ENCODE measurements at regions not wholly inside any gene's neighbourhood (a gene's known extent, or its start where the extent isn't known, plus 50 kb on each side); places are given as distances from the start of the nearest gene placed in this dataset.

GRCh38 chr4:35358001-35358584 is 886.2 kb downstream of the ARAP2 start:
- no peaks in the 10 kb centered on the region for H3K27me3 Mint-ChIP-seq
- no peaks in the 10 kb centered on the region for H3K36me3 Mint-ChIP-seq (ENCODE audit: low read depth)
- peaks cover 16% of the 10 kb centered on the region for H3K9me3 Mint-ChIP-seq
- no peaks in the 10 kb centered on the region for H3K4me1 Mint-ChIP-seq (ENCODE audit: low read depth)
- H3K4me3 Mint-ChIP-seq, result no peak overlapping the region
- no peak overlapping the region for H3K27ac Mint-ChIP-seq
- intact Hi-C loops (cut with micrococcal nuclease), result no loop called here

GRCh38 chr4:35364321-35364870 is 879.9 kb downstream of the ARAP2 start:
- no peaks in the 10 kb centered on the region for H3K27me3 Mint-ChIP-seq
- no peaks in the 10 kb centered on the region for H3K4me1 Mint-ChIP-seq (ENCODE audit: low read depth)
- no peaks in the 10 kb centered on the region for H3K36me3 Mint-ChIP-seq (ENCODE audit: low read depth)
- H3K4me3 Mint-ChIP-seq, result no peak overlapping the region
- no peak overlapping the region for H3K27ac Mint-ChIP-seq
- peaks cover 53% of the 10 kb centered on the region for H3K9me3 Mint-ChIP-seq
- intact Hi-C loops (cut with micrococcal nuclease), result no loop called here

GRCh38 chr4:35365186-35365585 is 879.1 kb downstream of the ARAP2 start:
- Mint-ChIP-seq H3K4me1 (ENCODE audit: low read depth) (no peaks in the 10 kb centered on the region), H3K4me3 (no peak overlapping the region), H3K27ac (no peak overlapping the region), H3K9me3 (peaks cover 47% of the 10 kb centered on the region), H3K27me3 (no peaks in the 10 kb centered on the region), H3K36me3 (ENCODE audit: low read depth) (no peaks in the 10 kb centered on the region)
- intact Hi-C loops (cut with micrococcal nuclease), result no loop called here

- intact Hi-C loops (cut with micrococcal nuclease), result no loop called here
- Mint-ChIP-seq H3K4me3 (no peak overlapping the region), H3K4me1 (ENCODE audit: low read depth) (no peaks in the 10 kb centered on the region), H3K9me3 (no peaks in the 10 kb centered on the region), H3K27me3 (no peaks in the 10 kb centered on the region), H3K27ac (no peak overlapping the region), H3K36me3 (ENCODE audit: low read depth) (no peaks in the 10 kb centered on the region)
Observed at GRCh38 chr4:35399912-35400311, 844.4 kb downstream of the ARAP2 start.

- Mint-ChIP-seq H3K27ac (no peak overlapping the region), H3K4me3 (no peak overlapping the region), H3K9me3 (no peaks in the 10 kb centered on the region), H3K27me3 (no peaks in the 10 kb centered on the region), H3K36me3 (ENCODE audit: low read depth) (no peaks in the 10 kb centered on the region), H3K4me1 (ENCODE audit: low read depth) (no peaks in the 10 kb centered on the region)
- intact Hi-C loops (cut with micrococcal nuclease), result no loop called here
Observed at GRCh38 chr4:35423104-35423503, 821.2 kb downstream of the ARAP2 start.

GRCh38 chr4:35447474-35447873 is 796.8 kb downstream of the ARAP2 start:
- H3K27me3 Mint-ChIP-seq, result no peaks in the 10 kb centered on the region
- H3K4me1 Mint-ChIP-seq (ENCODE audit: low read depth), result no peaks in the 10 kb centered on the region
- no peaks in the 10 kb centered on the region for H3K36me3 Mint-ChIP-seq (ENCODE audit: low read depth)
- H3K27ac Mint-ChIP-seq, result no peak overlapping the region
- intact Hi-C loops (cut with micrococcal nuclease), result no loop called here
- H3K9me3 Mint-ChIP-seq, result peaks cover 53% of the 10 kb centered on the region
- H3K4me3 Mint-ChIP-seq, result no peak overlapping the region

- intact Hi-C loops (cut with micrococcal nuclease), result no loop called here
- H3K4me3 Mint-ChIP-seq, result no peak overlapping the region
- peaks cover 33% of the 10 kb centered on the region for H3K9me3 Mint-ChIP-seq
- no peaks in the 10 kb centered on the region for H3K27me3 Mint-ChIP-seq
- no peaks in the 10 kb centered on the region for H3K4me1 Mint-ChIP-seq (ENCODE audit: low read depth)
- no peaks in the 10 kb centered on the region for H3K36me3 Mint-ChIP-seq (ENCODE audit: low read depth)
- no peak overlapping the region for H3K27ac Mint-ChIP-seq
Observed at GRCh38 chr4:35459045-35459444, 785.3 kb downstream of the ARAP2 start.

- H3K36me3 Mint-ChIP-seq (ENCODE audit: low read depth), result no peaks in the 10 kb centered on the region
- H3K27ac Mint-ChIP-seq, result no peak overlapping the region
- intact Hi-C loops (cut with micrococcal nuclease), result no loop called here
- peaks cover 29% of the 10 kb centered on the region for H3K9me3 Mint-ChIP-seq
- no peaks in the 10 kb centered on the region for H3K27me3 Mint-ChIP-seq
- no peaks in the 10 kb centered on the region for H3K4me1 Mint-ChIP-seq (ENCODE audit: low read depth)
- H3K4me3 Mint-ChIP-seq, result no peak overlapping the region
Observed at GRCh38 chr4:35461931-35462659, 782.2 kb downstream of the ARAP2 start.

GRCh38 chr4:35463251-35463952 is 780.9 kb downstream of the ARAP2 start:
- Mint-ChIP-seq H3K4me3 (no peak overlapping the region), H3K9me3 (peaks cover 24% of the 10 kb centered on the region), H3K4me1 (ENCODE audit: low read depth) (no peaks in the 10 kb centered on the region), H3K36me3 (ENCODE audit: low read depth) (no peaks in the 10 kb centered on the region), H3K27me3 (no peaks in the 10 kb centered on the region), H3K27ac (no peak overlapping the region)
- intact Hi-C loops (cut with micrococcal nuclease), result no loop called here

- Mint-ChIP-seq H3K4me3 (no peak overlapping the region), H3K27me3 (no peaks in the 10 kb centered on the region), H3K4me1 (ENCODE audit: low read depth) (no peaks in the 10 kb centered on the region), H3K27ac (no peak overlapping the region), H3K9me3 (peaks cover 21% of the 10 kb centered on the region), H3K36me3 (ENCODE audit: low read depth) (no peaks in the 10 kb centered on the region)
- intact Hi-C loops (cut with micrococcal nuclease), result no loop called here
Observed at GRCh38 chr4:35464964-35465528, 779.3 kb downstream of the ARAP2 start.

- H3K36me3 Mint-ChIP-seq (ENCODE audit: low read depth), result no peaks in the 10 kb centered on the region
- no peaks in the 10 kb centered on the region for H3K27me3 Mint-ChIP-seq
Observed at GRCh38 chr4:35491093-35491492, 753.2 kb downstream of the ARAP2 start.

GRCh38 chr4:35493977-35494376 is 750.3 kb downstream of the ARAP2 start:
- H3K27me3 Mint-ChIP-seq, result no peaks in the 10 kb centered on the region
- intact Hi-C loops (cut with micrococcal nuclease), result no loop called here
- H3K4me3 Mint-ChIP-seq, result no peak overlapping the region
- H3K36me3 Mint-ChIP-seq (ENCODE audit: low read depth), result no peaks in the 10 kb centered on the region
- no peak overlapping the region for H3K27ac Mint-ChIP-seq
- no peaks in the 10 kb centered on the region for H3K9me3 Mint-ChIP-seq
- H3K4me1 Mint-ChIP-seq (ENCODE audit: low read depth), result no peaks in the 10 kb centered on the region

More at GRCh38 chr4:35491093-35491492, 753.2 kb downstream of the ARAP2 start:
- Mint-ChIP-seq H3K4me1 (ENCODE audit: low read depth) (no peaks in the 10 kb centered on the region), H3K4me3 (no peak overlapping the region), H3K27ac (no peak overlapping the region), H3K9me3 (no peaks in the 10 kb centered on the region)
- intact Hi-C loops (cut with micrococcal nuclease), result no loop called here

GRCh38 chr4:35494955-35495354 is 749.4 kb downstream of the ARAP2 start:
- Mint-ChIP-seq H3K27ac (no peak overlapping the region), H3K4me3 (no peak overlapping the region), H3K4me1 (ENCODE audit: low read depth) (no peaks in the 10 kb centered on the region), H3K27me3 (no peaks in the 10 kb centered on the region), H3K9me3 (no peaks in the 10 kb centered on the region), H3K36me3 (ENCODE audit: low read depth) (no peaks in the 10 kb centered on the region)
- intact Hi-C loops (cut with micrococcal nuclease), result no loop called here

GRCh38 chr4:35500812-35501211 is 743.5 kb downstream of the ARAP2 start:
- Mint-ChIP-seq H3K9me3 (peaks cover 3% of the 10 kb centered on the region), H3K36me3 (ENCODE audit: low read depth) (no peaks in the 10 kb centered on the region), H3K4me3 (no peak overlapping the region), H3K27ac (no peak overlapping the region), H3K4me1 (ENCODE audit: low read depth) (no peaks in the 10 kb centered on the region), H3K27me3 (no peaks in the 10 kb centered on the region)
- intact Hi-C loops (cut with micrococcal nuclease), result no loop called here
